Loucy (cell line): ENCODE measurements at regions not wholly inside any gene's neighbourhood (a gene's known extent, or its start where the extent isn't known, plus 50 kb on each side); places are given as distances from the start of the nearest gene placed in this dataset.

Source experiments
- CTCF ChIP-seq: fragments of 200-600 bp; sonication (generic); conservative IDR thresholded peaks from 2 replicates; pipeline ENCODE4 v1.5.1; 2014; ENCODE audit warnings: mild to moderate bottlenecking, antibody characterized with exemption, low read length
- EZH2phosphoT487 ChIP-seq: fragments of 200-600 bp; IDR thresholded peaks from 2 replicates; pipeline ENCODE4 v1.6.1; 2018; ENCODE audit warnings: antibody characterized with exemption, mild to moderate bottlenecking, moderate library complexity, borderline replicate concordance

- TF ChIP-seq CTCF, result no peak
- TF ChIP-seq EZH2phosphoT487, result no peak
Observed at GRCh38 chr2:239482778-239483712, 82.2 kb upstream of the HDAC4 start.
